Peyer's patch (tissue), 4 donors: ENCODE measurements at regions not wholly inside any gene's neighbourhood (a gene's known extent, or its start where the extent isn't known, plus 50 kb on each side); places are given as distances from the start of the nearest gene placed in this dataset.

Source experiments
- CTCF ChIP-seq, 6 experiments: fragments of 450-650 bp in 4 of 6; fragments of 200-600 bp in 2 of 6; sonication (generic) in 1 of 6; IDR thresholded peaks; one replicate each; pipeline ENCODE4 v1.5.1; 2017 to 2019; ENCODE audit warnings: antibody characterized with exemption in 6 of 6, mild to moderate bottlenecking in 3 of 6, moderate library complexity in 1 of 6
- POLR2A ChIP-seq, 2 donors: fragments of 450-650 bp; IDR thresholded peaks; one replicate each; pipeline ENCODE4 v1.5.1; 2017; ENCODE audit warnings: antibody characterized with exemption in 2 of 2, mild to moderate bottlenecking in 2 of 2, moderate library complexity in 2 of 2

GRCh38 chr6:9851006-9851405, 563.9 kb downstream of the TFAP2A start:
- TF ChIP-seq POLR2A (IDR thresholded peaks at IDR 0.05) (no peak), CTCF (IDR thresholded peaks at IDR 0.05) (no peak)
